Bone marrow (tissue), 2 donors: ENCODE measurements at regions not wholly inside any gene's neighbourhood (a gene's known extent, or its start where the extent isn't known, plus 50 kb on each side); places are given as distances from the start of the nearest gene placed in this dataset.

Source experiments
- DNase-seq, 2 donors: peaks; one replicate each; lab custom pipeline; 2025; lab: John Stamatoyannopoulos, UW

DNA sequence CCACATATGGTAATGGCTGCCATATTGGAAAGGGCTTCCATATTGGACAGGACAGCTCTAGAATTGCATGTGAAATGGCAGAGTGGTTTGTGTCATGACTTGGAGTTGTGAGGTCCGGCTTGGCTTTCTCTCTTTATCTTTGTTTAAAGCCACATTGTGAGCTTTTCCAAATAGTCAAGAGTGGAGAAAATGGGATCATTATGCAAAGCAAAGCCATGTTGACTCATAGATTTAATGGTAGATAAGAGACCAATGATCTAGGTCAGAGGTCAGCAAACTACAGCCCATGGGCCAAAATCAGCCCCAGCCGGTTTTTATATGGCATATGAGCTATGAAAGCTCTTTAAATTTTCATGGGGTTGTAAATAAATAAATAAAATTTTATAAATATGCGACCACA is 449.1 kb downstream of the BCL11B start:
- DNase-seq: no peak

- DNase-seq: no peak
Observed at GRCh38 chr14:98826618-98827017, 445.4 kb downstream of the BCL11B start.

DNA sequence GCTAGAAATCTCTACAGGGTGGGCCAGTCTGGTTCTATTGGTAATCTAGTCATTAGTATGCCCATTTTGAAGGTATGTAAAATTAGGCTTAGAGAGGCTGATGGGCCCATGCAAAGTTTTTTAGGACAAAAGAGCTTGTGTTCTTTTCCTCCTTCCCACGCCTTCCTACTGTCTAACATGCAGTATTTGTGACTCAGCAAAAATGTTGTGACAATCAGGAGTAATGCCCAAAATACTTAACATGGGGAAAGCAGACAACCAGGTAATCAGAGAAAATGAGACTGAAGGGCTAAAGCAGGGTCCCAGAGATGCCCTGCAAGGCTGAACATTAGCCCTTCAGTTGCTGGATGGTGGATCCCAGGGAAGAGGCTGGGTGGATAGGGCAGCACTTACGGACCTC is 437.9 kb downstream of the BCL11B start:
- DNase-seq: no peak

DNA sequence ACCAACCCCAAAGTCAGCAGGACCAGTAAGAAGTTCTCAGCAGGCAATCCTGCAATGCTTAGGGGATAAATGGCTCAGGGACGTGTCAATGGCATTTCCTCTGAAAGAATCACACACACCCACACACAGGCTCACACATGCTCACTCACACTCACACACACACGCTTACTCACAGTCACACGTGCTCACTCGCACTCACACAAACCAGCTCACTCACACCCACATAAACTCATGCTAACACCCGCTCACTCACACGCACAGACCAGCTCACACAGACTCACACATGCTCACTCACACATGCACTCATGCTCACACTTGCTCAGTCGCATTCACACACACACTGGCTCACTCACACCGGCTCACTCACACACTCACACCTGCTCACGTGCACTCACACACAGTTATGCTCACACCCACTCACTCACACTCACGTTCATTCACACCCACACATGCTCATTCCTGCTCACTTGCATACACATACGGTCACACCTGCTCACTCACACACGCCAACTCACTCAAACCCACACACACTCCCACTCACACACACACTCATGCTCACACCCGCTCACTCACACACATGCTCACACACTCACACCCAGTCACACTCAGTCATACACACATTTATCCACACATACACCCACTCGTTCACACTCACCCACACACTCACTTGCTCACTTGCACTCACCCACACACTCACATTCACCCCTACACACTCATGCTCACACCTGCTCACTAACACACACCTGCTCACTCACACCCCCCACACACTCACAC is 436.8 kb downstream of the BCL11B start:
- no peak for DNase-seq

- no peak for DNase-seq
Observed at GRCh38 chr14:98835825-98836100, 436.2 kb downstream of the BCL11B start.

DNA sequence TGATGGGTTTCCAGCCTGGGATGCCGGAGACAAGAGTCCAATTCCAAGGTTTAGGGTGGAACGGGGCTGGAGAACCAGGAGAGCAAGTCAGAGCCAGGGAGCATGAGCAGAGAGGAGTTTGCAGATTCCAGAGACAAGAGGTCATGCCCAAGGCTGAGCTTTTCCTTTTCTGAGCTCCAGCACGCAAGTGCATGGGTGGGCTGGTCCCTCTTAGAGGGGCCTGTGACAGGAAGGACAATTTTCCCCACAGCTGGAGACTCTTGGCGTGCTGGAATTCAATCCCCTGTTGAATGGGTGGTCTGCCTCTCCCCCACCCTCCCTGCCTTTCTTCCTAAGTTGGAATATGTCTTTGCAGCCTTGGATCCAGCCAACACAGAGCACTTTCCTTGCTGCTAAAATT is 431.9 kb downstream of the BCL11B start:
- no peak for DNase-seq

DNA sequence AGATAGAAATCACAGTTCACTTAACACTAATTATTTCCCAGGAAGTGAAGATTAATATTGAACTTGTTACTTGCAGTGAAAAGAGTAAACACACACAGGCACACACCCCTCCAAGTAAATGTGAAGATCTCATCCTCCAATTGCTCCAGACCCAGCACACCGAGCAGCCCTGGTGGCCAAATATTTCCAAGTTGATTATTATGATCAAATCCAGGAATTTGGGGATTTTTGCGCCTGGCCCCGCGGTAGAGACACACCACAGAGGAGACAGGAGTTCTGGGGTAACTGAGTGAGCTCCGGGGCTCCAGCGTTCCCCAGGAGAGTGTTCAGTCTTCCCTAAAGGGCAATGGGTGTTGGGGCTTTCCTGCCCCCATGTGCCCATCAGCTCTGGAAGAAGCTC is 431.5 kb downstream of the BCL11B start:
- DNase-seq: no peak

DNA sequence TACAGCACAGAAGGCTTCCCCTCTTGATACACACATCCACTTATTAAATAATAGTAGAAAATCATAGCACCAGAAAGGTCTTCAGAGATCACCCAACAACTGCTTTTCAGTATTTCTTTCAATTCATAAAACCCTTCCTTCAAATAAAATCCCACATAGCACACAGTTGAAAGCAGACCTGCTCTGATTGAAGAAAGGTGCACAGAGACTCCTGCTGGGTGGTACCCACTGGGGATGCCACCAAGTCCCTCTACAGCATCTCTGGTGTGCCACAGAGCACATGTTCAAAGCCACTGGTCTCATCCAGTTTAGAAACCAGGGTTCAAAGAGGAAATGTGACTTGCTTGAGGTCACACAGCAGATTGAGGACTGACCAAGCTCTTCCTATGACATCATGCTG is 427.5 kb downstream of the BCL11B start:
- DNase-seq: no peak

DNA sequence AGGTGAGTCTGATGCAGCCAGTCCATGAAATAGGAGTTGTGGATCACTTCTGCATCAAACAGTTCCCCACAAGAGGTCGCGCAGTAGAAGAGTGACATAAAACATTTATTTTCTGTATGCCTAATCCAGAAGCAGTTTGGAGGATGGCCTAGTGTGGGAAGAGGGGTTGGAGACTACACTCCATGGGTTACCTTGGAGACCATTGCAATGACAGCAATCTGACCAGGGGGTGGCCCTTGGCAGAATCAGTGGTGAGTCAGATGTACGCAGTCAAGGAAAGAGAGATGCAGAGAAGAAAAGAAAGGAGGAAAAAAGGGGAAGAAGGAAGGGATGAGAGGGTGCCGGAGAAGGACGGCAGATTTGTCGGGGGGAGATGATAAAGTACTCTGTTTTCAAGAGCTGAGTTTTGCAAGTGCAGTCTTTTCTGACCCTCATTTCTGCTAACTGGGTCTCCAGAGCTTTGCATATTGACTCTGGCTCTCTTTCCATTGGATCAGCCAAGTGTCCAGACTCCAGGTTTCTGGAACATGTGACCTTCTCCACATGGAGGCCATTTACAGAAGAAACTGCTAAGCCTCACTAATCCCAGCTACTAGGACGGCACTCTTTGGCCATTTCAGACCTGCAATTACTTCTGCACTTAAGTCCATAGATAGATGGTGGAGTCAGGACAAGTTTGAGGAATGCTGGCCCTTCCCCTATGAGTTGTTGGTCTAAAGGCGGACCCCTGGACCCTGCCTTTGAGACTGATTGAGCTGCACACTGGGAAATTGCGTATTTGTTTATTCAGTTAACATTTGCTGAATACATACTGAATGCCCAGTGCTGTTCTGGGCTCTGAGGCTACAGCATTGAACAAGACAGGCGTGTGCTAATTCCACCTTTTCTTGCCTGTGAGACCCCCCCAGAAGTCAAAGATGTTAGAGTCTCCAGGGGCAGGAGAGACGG is 424.2 kb downstream of the BCL11B start:
- DNase-seq: no peak

- DNase-seq: no peak
Observed at GRCh38 chr14:98853063-98853729, 418.8 kb downstream of the BCL11B start.

GRCh38 chr14:98855926-98856715 is 415.9 kb downstream of the BCL11B start:
- DNase-seq: no peak

DNA sequence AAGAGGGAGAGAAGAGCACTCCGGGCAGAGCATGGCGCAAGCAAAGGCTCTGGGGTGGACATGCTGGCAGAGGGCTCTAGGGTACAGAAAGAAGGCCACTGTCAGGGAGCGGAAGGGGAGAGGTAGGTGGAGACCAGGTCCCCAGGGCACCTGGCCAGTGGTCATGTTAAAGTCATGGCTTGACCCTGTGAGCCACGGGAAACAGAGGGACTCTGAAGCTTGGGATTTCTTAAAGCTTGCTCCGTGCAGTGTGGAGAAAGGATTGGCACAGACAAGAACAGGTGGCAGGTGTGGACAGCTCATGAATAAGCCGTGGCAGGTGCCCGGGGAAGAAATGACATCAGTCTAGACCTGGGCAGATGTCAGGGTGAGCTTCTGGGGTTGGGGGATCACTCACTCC is 413.8 kb downstream of the BCL11B start:
- DNase-seq: no peak

- no peak for DNase-seq
Observed at GRCh38 chr14:98858561-98858960, 413.4 kb downstream of the BCL11B start.

GRCh38 chr14:98859301-98859700 is 412.7 kb downstream of the BCL11B start:
- no peak for DNase-seq

DNA sequence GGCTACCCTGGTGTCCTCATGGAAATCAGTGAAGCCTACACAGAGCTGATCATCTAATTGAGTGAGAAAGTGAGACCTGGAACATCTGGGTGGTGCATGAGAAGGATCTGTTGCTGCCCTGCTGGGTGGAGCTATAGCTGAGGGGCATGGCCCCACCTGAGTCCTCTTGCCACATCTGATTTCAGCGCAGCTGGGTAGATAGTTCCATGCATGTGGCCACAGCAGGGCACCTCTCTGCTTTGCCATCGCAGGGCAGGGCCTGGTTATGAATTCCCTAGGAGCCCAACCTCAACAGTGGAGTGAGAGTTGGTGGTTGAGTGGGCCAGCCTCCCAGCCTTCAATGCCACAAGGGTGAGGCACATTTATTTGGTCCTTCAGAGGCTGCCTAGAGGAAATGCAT is 407.8 kb downstream of the BCL11B start:
- no peak for DNase-seq

DNA sequence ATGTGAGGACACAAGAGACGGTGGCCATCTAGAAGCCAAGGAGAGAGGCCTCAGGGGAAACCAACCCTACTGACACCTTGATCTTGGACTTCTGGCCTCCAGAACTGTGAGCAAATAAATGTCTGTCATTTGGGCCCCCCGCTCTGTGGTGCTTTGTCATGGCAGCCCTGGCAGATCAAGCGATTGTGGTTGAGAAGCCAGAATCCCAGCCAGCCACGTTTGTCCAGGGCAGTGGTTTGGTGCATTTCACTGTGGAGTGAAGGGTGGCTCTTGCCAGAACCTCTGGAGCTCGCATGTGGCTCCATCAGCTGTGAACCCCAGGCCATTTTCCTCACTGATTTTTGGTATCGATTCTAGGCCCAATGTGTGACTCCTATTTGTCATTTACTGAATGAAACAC is 404.9 kb downstream of the BCL11B start:
- DNase-seq: no peak

DNA sequence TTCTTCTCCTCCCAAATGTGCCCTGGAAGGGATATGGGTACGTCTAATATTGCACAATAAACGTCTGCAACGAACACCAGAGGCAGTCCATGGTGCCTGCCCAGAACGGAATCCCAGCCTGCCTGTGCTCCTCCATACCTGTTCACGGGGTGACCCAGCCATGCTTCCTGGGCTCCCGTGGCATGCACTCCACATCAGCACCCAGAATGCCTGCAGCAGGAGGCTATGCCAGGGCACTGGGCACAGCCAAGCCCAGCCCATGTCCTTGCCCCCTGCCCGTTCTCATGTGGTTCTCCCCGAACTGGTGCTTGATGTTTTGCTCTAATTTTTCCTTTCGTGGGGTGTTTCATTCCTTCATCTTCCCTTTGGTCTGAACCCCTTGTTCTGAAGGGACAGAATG is 404.3 kb downstream of the BCL11B start:
- no peak for DNase-seq

GRCh38 chr14:98868866-98869265 is 403.1 kb downstream of the BCL11B start:
- DNase-seq: no peak

DNA sequence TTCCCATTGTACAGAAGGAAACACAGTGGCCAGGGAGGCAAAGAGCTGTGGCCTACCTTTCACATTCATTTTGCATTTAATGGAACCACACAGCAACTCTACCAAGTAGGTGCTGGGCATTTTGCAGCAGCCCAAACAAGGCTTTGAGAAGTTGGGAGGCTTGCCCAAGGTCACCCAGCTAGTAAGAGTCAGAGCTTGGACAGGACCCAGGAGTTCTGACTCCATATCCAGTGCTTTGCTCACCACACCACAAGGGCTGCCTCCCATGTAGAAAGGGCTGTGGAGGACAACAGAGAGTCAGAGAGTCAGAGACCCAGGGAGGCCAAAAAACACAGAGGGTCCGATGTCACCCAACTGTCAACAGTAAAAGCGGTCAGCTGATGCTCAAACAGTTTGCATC is 400.2 kb downstream of the BCL11B start:
- no peak for DNase-seq

- no peak for DNase-seq
Observed at GRCh38 chr14:98877065-98877464, 394.9 kb downstream of the BCL11B start.

GRCh38 chr14:98878282-98878681 is 393.7 kb downstream of the BCL11B start:
- DNase-seq: no peak

DNA sequence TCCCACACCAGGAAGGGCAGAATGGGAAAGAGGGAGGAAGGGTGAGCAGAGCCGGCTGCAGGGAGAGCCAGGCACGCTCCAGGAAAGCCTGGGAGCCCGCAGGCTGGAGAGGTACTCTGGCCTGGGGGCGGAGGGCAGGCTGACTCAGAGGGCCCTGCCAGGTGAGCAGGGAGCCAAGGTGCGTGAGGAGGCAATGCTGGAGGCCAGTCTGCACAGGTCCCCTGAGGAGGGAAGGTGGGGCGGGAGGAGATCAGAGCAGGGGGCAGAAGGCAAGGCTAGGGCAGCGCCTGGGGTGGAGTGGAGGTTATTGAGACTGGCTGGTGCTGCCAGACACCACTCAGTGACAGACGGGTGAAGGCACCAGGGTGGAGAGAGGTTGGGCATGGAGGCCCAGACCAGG is 385.0 kb downstream of the BCL11B start:
- DNase-seq: no peak
